Sigmoid colon (tissue), 4 donors: ENCODE measurements at regions not wholly inside any gene's neighbourhood (a gene's known extent, or its start where the extent isn't known, plus 50 kb on each side); places are given as distances from the start of the nearest gene placed in this dataset.

ENCODE experiments used
- POLR2A ChIP-seq, 2 donors: fragments of 450-650 bp; IDR thresholded peaks; one replicate each; pipeline ENCODE4 v1.6.1; 2016; ENCODE audit warnings: antibody characterized with exemption in 2 of 2, mild to moderate bottlenecking in 2 of 2, moderate library complexity in 2 of 2
- POLR2AphosphoS5 ChIP-seq, 4 donors: sonication (generic); formaldehyde crosslinking; IDR thresholded peaks; one replicate each; pipeline ENCODE4 v1.6.1; 2017; ENCODE audit warnings: antibody characterized with exemption in 4 of 4
- TF ChIP-seq, protein P1 (sequence below), 4 experiments: fragments of 450-650 bp in 3 of 4; fragments of 200-600 bp in 1 of 4; IDR thresholded peaks; one replicate each; pipeline ENCODE4 v1.5.1; 2016 to 2019; ENCODE audit warnings: antibody characterized with exemption in 4 of 4, mild to moderate bottlenecking in 3 of 4, moderate library complexity in 2 of 4

DNA sequence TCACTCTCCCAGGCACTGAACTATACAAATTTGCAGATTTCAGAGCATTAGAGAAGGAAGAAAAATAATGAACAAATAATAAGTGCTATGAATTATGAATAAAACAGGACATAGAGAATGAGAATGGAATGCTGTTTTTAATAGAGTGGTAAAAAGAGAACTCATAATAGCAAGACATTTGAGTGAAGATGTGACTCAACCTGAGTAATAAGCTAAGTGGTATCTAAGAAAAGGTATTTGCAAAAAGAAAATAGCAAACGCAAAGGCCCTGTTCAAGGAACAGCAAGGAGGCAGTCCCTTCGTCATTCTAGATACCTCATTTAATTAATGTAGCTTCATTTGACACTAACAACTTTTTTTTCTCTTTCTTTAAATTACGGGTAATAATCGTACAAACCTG is 1910.0 kb upstream of the TENM3 start:
- TF ChIP-seq POLR2AphosphoS5 (IDR thresholded peaks at IDR 0.05) (no peak), POLR2A (IDR thresholded peaks at IDR 0.05) (no peak)
- TF ChIP-seq, protein P1, sequence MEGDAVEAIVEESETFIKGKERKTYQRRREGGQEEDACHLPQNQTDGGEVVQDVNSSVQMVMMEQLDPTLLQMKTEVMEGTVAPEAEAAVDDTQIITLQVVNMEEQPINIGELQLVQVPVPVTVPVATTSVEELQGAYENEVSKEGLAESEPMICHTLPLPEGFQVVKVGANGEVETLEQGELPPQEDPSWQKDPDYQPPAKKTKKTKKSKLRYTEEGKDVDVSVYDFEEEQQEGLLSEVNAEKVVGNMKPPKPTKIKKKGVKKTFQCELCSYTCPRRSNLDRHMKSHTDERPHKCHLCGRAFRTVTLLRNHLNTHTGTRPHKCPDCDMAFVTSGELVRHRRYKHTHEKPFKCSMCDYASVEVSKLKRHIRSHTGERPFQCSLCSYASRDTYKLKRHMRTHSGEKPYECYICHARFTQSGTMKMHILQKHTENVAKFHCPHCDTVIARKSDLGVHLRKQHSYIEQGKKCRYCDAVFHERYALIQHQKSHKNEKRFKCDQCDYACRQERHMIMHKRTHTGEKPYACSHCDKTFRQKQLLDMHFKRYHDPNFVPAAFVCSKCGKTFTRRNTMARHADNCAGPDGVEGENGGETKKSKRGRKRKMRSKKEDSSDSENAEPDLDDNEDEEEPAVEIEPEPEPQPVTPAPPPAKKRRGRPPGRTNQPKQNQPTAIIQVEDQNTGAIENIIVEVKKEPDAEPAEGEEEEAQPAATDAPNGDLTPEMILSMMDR (IDR thresholded peaks at IDR 0.05) = no peak
